AG04450 (cell line): ENCODE measurements at regions not wholly inside any gene's neighbourhood (a gene's known extent, or its start where the extent isn't known, plus 50 kb on each side); places are given as distances from the start of the nearest gene placed in this dataset.
"Not testable (repeated sequence)": the region's sequence is repeated elsewhere in the genome, so short reads cannot be mapped to it uniquely, and the experiment has no call there.

Experiments used
- CTCF ChIA-PET: fragments of 300-600, 350-600 bp; formaldehyde crosslinking; extraction: SDS; loops from one replicate; lab custom pipeline; 2022; ENCODE audit warnings: antibody characterized with exemption, inconsistent platforms; lab: Charles Lee
- POLR2A ChIA-PET: fragments of 350-600 bp; formaldehyde crosslinking; extraction: SDS; loops from one replicate; lab custom pipeline; 2021; ENCODE audit warnings: antibody characterized with exemption, inconsistent platforms; lab: Yijun Ruan, JAX
- DNase-seq: peaks from one replicate; pipeline ENCODE4 v3.0.0-alpha.2; 2011; ENCODE audit warnings: low read depth, low spot score
- H3K27ac ChIP-seq: one replicate; pipeline ENCODE4 v1.5.1; 2012; ENCODE audit warnings: low read depth, low read length, control low read depth
- H3K27me3 ChIP-seq: one replicate; pipeline ENCODE4 v1.6.0; 2012; ENCODE audit warnings: low read length; ENCODE audit not compliant: control insufficient read depth, insufficient read depth
- H3K4me3 ChIP-seq: 2 replicates; pipeline ENCODE4 v1.5.1; 2011; ENCODE audit warnings: mild to moderate bottlenecking, low read depth, low read length, control low read depth
- H3K9me3 ChIP-seq: 2 replicates; pipeline ENCODE4 v1.5.1; 2012; ENCODE audit warnings: low read length; ENCODE audit not compliant: control insufficient read depth, insufficient read depth
- CTCF ChIP-seq: IDR thresholded peaks from 2 replicates; pipeline ENCODE4 v1.5.1; 2011; ENCODE audit warnings: low read depth, low read length, control low read depth, inconsistent platforms

DNA sequence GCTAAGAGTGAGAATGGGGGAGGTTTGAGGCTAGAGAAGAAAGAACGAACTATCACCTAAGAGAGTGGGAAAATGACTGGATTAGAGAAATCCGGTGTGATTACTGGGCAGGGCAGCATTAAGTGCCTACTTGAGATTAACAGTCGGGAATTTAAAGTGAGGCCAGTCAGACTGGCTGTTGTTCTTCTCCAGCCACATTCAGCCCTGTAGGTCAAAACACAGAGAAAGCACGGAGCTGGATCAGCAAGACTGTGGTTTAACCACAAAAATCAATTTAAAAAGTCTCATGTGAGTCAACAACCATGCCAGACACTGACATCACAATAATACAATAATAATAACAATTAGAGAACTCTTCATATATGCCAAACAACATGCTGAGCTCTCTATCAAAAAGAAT, 301.9 kb upstream of the SGK1 start:
- no peak overlapping the region for H3K27ac ChIP-seq
- no peak overlapping the region for H3K4me3 ChIP-seq
- POLR2A ChIA-PET = interaction anchor here (1.0 kb wide), 1 partner anchor 10 kb away, joined by 3 read pairs; no protein-coding TSS in a partner anchor
- TF ChIP-seq CTCF = no peak
- no peaks in the 10 kb centered on the region for H3K9me3 ChIP-seq
- H3K27me3 ChIP-seq = peaks cover 4% of the 10 kb centered on the region
- CTCF ChIA-PET = interaction anchor here (0.7 to 1.6 kb wide), 4 partner anchors 21 to 496 kb away, joined by 3 to 4 read pairs (median 4); no protein-coding TSS in a partner anchor
- peak; percentile 53 for DNase-seq

- peaks cover 4% of the 10 kb centered on the region for H3K27me3 ChIP-seq
- no peaks in the 10 kb centered on the region for H3K9me3 ChIP-seq
- DNase-seq = no peak
- no peak overlapping the region for H3K27ac ChIP-seq
- H3K4me3 ChIP-seq = no peak overlapping the region
- TF ChIP-seq CTCF = no peak
- CTCF ChIA-PET = no interaction called here
- POLR2A ChIA-PET = no interaction called here
Measured at GRCh38 chr6:134619077-134619476, 301.2 kb upstream of the SGK1 start.

- DNase-seq = no peak
- H3K27me3 ChIP-seq = no peaks in the 10 kb centered on the region
- no peak overlapping the region for H3K4me3 ChIP-seq
- CTCF ChIA-PET = interaction anchor here (0.8 to 1.2 kb wide), 2 partner anchors 26 to 491 kb away, joined by 3 read pairs; no protein-coding TSS in a partner anchor
- H3K27ac ChIP-seq = no peak overlapping the region
- POLR2A ChIA-PET = interaction anchor here (0.8 to 0.9 kb wide), 2 partner anchors 25 to 50 kb away, joined by 3 read pairs; no protein-coding TSS in a partner anchor
- TF ChIP-seq CTCF = no peak
- H3K9me3 ChIP-seq = no peaks in the 10 kb centered on the region
Measured at GRCh38 chr6:134614606-134615485, 296.9 kb upstream of the SGK1 start.

DNA sequence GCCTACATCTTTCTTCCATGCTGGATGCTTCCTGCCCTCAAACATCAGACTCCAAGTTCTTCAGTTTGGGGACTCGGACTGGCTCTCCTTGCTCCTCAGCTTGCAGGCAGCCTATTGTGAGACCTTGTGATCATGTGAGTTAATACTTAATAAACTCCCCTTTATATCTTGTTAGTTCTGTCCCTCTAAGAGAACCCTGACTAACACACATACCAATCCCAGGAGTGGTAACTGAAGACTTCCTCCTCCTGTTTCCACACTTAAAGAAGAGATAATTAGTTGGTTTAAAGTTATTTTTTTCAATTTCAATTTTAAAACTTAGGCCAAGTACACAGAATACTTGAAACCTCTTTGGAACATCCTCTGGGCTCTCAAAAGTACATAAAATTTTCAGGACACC, 294.2 kb upstream of the SGK1 start:
- H3K27ac ChIP-seq, DNase-seq, H3K27me3 ChIP-seq, H3K4me3 ChIP-seq, H3K9me3 ChIP-seq, CTCF ChIA-PET, POLR2A ChIA-PET: not testable (repeated sequence)

GRCh38 chr6:134610411-134610810, 292.5 kb upstream of the SGK1 start:
- ChIA-PET CTCF (interaction anchor here (0.9 kb wide), 1 partner anchor 486 kb away, joined by 3 read pairs; no protein-coding TSS in a partner anchor), POLR2A (interaction anchor here (1.0 kb wide), 1 partner anchor 10 kb away, joined by 3 read pairs; no protein-coding TSS in a partner anchor)
- H3K27me3 ChIP-seq = no peaks in the 10 kb centered on the region
- H3K27ac ChIP-seq = no peak overlapping the region
- H3K4me3 ChIP-seq = no peak overlapping the region
- no peaks in the 10 kb centered on the region for H3K9me3 ChIP-seq
- no peak for TF ChIP-seq CTCF
- no peak for DNase-seq
